Peyer's patch (tissue), 4 donors: ENCODE measurements at regions not wholly inside any gene's neighbourhood (a gene's known extent, or its start where the extent isn't known, plus 50 kb on each side); places are given as distances from the start of the nearest gene placed in this dataset.
A peak's percentile ranks its signal among the peaks of the same experiment; 100 is the strongest.

Experiments used
- DNase-seq, 3 donors: peaks; one replicate each; pipeline ENCODE4 v3.0.0-alpha.2; 2017 to 2019
- H3K27ac ChIP-seq, 4 donors: fragments of 200-600 bp; sonication (generic); one replicate each; pipeline ENCODE4 v1.5.1; 2016 to 2019
- H3K27me3 ChIP-seq, 2 donors: fragments of 200-600 bp; sonication (generic); one replicate each; pipeline ENCODE4 v1.5.1; 2019
- H3K36me3 ChIP-seq, 3 donors: fragments of 200-600 bp; sonication (generic); one replicate each; pipeline ENCODE4 v1.5.1; 2016 to 2019
- H3K4me1 ChIP-seq, 4 donors: fragments of 200-600 bp; sonication (generic); one replicate each; pipeline ENCODE4 v1.5.1; 2016 to 2019
- H3K4me3 ChIP-seq, 4 donors: fragments of 200-600 bp; sonication (generic); 1 replicate in 3 of 4; 2 replicates in 1 of 4; pipeline ENCODE4 v1.5.1; 2016 to 2019; ENCODE audit warnings: mild to moderate bottlenecking in 1 of 4
- H3K9me3 ChIP-seq, 4 donors: fragments of 200-600 bp; sonication (generic); one replicate each; pipeline ENCODE4 v1.5.1; 2016 to 2019; ENCODE audit warnings: mild to moderate bottlenecking in 1 of 4
- POLR2A ChIP-seq, 2 donors: fragments of 450-650 bp; IDR thresholded peaks; one replicate each; pipeline ENCODE4 v1.5.1; 2017; ENCODE audit warnings: antibody characterized with exemption in 2 of 2, mild to moderate bottlenecking in 2 of 2, moderate library complexity in 2 of 2
- TF ChIP-seq, protein P1 (sequence below), 6 experiments: fragments of 450-650 bp in 4 of 6; fragments of 200-600 bp in 2 of 6; sonication (generic) in 1 of 6; IDR thresholded peaks; one replicate each; pipeline ENCODE4 v1.5.1; 2017 to 2019; ENCODE audit warnings: antibody characterized with exemption in 6 of 6, mild to moderate bottlenecking in 3 of 6, moderate library complexity in 1 of 6

DNA sequence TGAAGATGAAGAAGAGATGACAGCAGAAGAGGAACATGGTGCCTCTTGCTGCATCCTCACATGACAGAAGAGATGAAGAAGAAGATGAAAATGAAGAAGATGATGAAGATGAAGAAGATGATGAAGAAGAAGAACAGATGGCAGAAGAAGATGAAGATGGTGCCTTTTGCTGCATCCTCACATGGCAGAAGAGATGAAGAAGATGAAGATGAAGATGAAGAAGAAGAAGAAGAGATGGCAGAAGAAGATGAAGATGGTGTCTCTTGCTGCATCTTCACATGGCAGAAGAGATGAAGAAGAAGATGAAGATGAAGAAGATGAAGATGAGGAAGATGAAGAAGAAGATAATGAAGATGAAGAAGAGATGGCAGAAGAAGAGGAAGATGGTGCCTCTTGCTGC, 63.7 kb upstream of the HPF1 start:
- TF ChIP-seq, protein P1, sequence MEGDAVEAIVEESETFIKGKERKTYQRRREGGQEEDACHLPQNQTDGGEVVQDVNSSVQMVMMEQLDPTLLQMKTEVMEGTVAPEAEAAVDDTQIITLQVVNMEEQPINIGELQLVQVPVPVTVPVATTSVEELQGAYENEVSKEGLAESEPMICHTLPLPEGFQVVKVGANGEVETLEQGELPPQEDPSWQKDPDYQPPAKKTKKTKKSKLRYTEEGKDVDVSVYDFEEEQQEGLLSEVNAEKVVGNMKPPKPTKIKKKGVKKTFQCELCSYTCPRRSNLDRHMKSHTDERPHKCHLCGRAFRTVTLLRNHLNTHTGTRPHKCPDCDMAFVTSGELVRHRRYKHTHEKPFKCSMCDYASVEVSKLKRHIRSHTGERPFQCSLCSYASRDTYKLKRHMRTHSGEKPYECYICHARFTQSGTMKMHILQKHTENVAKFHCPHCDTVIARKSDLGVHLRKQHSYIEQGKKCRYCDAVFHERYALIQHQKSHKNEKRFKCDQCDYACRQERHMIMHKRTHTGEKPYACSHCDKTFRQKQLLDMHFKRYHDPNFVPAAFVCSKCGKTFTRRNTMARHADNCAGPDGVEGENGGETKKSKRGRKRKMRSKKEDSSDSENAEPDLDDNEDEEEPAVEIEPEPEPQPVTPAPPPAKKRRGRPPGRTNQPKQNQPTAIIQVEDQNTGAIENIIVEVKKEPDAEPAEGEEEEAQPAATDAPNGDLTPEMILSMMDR (IDR thresholded peaks at IDR 0.05), result no peak
- no peak for TF ChIP-seq POLR2A (IDR thresholded peaks at IDR 0.05)
- Histone ChIP-seq H3K27ac (no peak overlapping the region), H3K4me3 (no peak overlapping the region), H3K36me3 (no peaks in the 10 kb centered on the region), H3K9me3 (no peaks in the 10 kb centered on the region), H3K4me1 (no peaks in the 10 kb centered on the region), H3K27me3 (no peaks in the 10 kb centered on the region)
- no peak for DNase-seq

DNA sequence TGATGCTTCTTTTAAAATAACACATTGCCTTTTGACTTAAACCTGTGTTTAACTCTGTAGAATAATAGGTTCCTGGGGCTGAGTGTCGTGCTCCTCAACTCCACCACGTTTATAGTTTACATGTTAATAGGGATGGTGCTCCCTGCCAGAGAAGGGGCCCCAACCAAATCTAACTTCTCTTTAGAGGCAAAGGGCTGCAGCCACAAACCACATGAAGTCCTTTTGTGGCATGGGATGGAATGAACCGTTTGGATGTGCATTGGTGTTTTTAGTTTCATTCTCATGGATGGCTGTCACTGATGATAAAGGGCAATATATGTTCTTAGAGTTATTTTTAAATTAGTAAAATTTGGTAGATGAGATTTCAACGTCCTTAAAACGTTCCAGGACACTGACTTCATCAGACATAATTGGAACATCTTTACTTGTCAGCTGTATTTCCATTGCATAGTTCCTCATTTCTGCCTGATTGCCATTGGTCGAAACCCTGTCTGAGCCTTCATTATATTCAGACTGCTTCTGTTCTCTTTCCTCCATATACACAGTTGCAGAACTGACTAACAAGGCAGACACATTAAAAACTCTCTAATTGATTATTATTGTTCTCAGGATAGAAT, 60.4 kb upstream of the HPF1 start:
- TF ChIP-seq POLR2A (IDR thresholded peaks at IDR 0.05), result no peak
- TF ChIP-seq, protein P1 (IDR thresholded peaks at IDR 0.05), result no peak
- H3K36me3 ChIP-seq, result no peaks in the 10 kb centered on the region

DNA sequence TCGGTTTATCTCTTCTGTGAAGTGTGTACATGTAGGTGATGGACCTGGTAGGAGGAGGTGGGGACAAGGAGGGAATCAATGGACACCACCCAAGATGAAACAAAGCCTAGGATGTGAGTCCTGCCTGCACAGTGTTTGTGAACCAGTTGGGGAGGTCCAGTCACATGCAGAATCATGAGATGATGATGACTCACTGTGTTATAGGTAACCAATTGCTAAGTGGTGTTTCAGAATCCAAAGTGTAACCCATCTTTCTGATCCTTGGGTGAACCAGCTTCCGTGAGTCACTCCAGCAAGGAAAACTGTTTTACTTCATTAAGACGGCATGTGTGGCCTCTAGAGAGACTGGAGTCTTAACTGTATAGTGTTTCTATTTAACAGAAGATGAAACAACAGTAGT, 57.9 kb upstream of the HPF1 start:
- no peak for DNase-seq
- H3K36me3 ChIP-seq, result no peaks in the 10 kb centered on the region
- no peaks in the 10 kb centered on the region for H3K27me3 ChIP-seq
- H3K9me3 ChIP-seq, result no peaks in the 10 kb centered on the region
- H3K4me1 ChIP-seq, result no peaks in the 10 kb centered on the region
- no peak overlapping the region for H3K4me3 ChIP-seq
- H3K27ac ChIP-seq, result no peak overlapping the region
- TF ChIP-seq, protein P1 (IDR thresholded peaks at IDR 0.05), result no peak
- no peak for TF ChIP-seq POLR2A (IDR thresholded peaks at IDR 0.05)

More for the DNA sequence above, 60.4 kb upstream of the HPF1 start:
- Histone ChIP-seq H3K27ac (no peak overlapping the region), H3K4me3 (no peak overlapping the region), H3K4me1 (no peaks in the 10 kb centered on the region), H3K9me3 (no peaks in the 10 kb centered on the region), H3K27me3 (no peaks in the 10 kb centered on the region)
- no peak for DNase-seq

DNA sequence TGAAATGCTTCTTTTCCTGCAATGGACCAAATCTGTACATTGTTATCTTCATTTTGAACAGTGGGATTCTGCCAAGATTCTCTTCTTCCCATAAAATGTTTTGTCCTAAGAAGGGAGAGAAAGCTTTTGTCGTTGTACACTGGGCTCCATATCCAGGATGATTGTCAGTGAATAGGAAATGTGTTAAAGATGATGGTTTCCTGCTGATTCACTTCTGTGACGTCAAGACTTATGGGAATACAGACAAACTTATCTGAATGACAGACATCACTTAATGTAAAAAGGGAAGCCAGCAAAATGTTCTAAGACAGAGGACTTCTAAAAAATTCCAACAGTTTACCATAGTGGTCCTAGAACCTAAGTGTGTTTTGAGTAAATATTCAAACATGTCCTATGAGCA, 53.7 kb upstream of the HPF1 start:
- no peak for DNase-seq
- Histone ChIP-seq H3K27me3 (no peaks in the 10 kb centered on the region), H3K4me1 (no peaks in the 10 kb centered on the region), H3K36me3 (no peaks in the 10 kb centered on the region), H3K4me3 (no peak overlapping the region), H3K9me3 (no peaks in the 10 kb centered on the region), H3K27ac (no peak overlapping the region)
- TF ChIP-seq POLR2A (IDR thresholded peaks at IDR 0.05), result no peak
- TF ChIP-seq, protein P1 (IDR thresholded peaks at IDR 0.05), result no peak

DNA sequence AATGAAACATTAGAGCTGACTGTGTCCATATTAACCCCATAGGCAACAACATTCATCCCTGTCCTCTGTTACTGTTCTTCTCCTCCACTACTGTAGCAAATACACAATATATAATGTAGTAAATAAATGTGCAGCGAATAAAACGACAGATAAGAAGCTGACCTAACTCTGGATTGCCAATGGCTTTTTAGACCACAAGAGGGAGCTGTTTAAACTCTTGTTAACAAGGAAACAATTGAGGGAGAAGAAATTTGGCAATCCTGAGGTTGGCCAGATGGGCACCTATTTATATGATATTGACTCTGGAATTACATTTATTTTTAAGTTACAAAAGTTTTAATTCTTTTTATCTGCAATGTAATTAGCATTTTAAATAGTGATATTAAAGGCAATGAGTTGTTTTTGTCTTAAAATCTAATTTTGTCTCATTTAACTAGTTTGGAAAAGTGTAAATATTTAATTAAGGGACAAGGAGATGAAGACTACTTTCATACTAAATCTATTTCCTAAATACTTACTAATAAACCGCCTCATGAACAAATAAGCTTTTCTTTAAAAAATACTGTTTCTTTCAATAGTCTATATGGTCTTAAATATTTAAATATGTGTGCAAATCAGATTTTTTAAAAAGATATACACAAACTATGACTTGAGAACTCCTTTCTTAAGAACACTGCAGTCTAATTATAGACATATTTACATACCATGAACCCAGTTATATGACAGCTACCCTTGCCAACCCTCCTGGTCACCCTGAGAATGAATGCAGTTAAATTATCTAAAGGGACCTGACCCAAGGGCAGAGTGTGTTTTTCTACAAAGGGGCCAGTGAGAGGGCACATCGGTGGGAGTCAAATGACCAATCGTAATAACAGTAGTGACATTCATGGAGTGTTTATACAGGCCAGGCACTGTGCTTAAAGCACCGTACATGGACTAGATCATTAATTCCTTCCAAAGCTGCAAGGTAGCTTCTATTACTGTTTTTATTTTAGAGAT, 52.9 kb upstream of the HPF1 start:
- Histone ChIP-seq H3K9me3 (no peaks in the 10 kb centered on the region), H3K4me3 (no peak overlapping the region), H3K36me3 (no peaks in the 10 kb centered on the region), H3K27ac (no peak overlapping the region), H3K27me3 (no peaks in the 10 kb centered on the region), H3K4me1 (no peaks in the 10 kb centered on the region)
- TF ChIP-seq POLR2A (IDR thresholded peaks at IDR 0.05), result no peak
- TF ChIP-seq, protein P1 (IDR thresholded peaks at IDR 0.05), result peak; percentile 35 to 82 (median 76)
- no peak for DNase-seq
